ENCODE measurements at regions not wholly inside any gene's neighbourhood (a gene's known extent, or its start where the extent isn't known, plus 50 kb on each side); places are given as distances from the start of the nearest gene placed in this dataset.

DNA sequence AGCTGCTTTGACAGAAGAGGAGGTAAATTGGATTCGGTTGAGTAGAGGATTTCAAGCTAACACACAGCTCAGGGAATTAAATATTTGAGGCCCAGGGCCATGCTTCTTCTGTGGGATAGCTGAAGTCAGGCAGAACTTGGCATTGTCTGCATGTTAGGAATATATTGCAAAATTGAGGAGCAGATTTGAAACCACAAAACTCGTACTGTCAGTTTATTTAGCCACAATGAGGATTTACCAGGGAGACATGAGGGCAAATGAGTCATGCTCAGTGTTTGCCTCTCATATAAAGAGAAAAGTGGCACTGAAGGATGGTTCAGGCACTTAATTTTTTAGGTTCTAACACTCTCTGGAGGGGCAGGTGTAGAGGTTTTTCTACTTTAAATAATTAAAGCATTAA lies 83.0 kb upstream of the PRLR start:
- Histone ChIP-seq H3K27me3 (no peaks in the 10 kb centered on the region), H3K9me3 (no peaks in the 10 kb centered on the region), H3K4me1 (no peaks in the 10 kb centered on the region), H3K27ac (no peak overlapping the region), H3K4me3 (no peak overlapping the region), H3K36me3 (no peaks in the 10 kb centered on the region)
- DNase-seq, result no peak
- TF ChIP-seq, protein P1, sequence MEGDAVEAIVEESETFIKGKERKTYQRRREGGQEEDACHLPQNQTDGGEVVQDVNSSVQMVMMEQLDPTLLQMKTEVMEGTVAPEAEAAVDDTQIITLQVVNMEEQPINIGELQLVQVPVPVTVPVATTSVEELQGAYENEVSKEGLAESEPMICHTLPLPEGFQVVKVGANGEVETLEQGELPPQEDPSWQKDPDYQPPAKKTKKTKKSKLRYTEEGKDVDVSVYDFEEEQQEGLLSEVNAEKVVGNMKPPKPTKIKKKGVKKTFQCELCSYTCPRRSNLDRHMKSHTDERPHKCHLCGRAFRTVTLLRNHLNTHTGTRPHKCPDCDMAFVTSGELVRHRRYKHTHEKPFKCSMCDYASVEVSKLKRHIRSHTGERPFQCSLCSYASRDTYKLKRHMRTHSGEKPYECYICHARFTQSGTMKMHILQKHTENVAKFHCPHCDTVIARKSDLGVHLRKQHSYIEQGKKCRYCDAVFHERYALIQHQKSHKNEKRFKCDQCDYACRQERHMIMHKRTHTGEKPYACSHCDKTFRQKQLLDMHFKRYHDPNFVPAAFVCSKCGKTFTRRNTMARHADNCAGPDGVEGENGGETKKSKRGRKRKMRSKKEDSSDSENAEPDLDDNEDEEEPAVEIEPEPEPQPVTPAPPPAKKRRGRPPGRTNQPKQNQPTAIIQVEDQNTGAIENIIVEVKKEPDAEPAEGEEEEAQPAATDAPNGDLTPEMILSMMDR (IDR thresholded peaks at IDR 0.05), result no peak
- no peak for TF ChIP-seq POLR2A (IDR thresholded peaks at IDR 0.05)

DNA sequence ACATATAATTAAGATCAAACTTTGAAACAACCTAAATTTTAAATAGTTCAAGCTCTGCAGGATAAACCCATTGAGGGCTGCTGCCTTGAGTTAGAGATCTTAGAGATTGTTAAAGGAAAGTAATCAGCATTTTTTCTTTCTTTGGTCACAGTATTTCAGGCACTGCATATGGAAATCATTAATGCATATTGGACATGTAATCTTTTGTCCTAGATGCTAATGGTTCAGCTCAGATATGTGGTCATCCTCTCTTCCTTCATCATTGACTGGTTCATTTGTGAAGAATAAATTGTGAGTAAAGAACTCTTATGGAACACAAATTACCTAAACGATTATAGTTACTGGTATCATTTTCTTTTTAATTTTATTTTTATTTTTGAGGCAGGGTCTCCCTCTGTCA lies 82.0 kb upstream of the PRLR start:
- Histone ChIP-seq H3K27ac (no peak overlapping the region), H3K4me1 (no peaks in the 10 kb centered on the region), H3K9me3 (no peaks in the 10 kb centered on the region), H3K4me3 (no peak overlapping the region), H3K27me3 (no peaks in the 10 kb centered on the region), H3K36me3 (no peaks in the 10 kb centered on the region)
- no peak for DNase-seq
- no peak for TF ChIP-seq POLR2A (IDR thresholded peaks at IDR 0.05)
- TF ChIP-seq, protein P1 (IDR thresholded peaks at IDR 0.05), result no peak

DNA sequence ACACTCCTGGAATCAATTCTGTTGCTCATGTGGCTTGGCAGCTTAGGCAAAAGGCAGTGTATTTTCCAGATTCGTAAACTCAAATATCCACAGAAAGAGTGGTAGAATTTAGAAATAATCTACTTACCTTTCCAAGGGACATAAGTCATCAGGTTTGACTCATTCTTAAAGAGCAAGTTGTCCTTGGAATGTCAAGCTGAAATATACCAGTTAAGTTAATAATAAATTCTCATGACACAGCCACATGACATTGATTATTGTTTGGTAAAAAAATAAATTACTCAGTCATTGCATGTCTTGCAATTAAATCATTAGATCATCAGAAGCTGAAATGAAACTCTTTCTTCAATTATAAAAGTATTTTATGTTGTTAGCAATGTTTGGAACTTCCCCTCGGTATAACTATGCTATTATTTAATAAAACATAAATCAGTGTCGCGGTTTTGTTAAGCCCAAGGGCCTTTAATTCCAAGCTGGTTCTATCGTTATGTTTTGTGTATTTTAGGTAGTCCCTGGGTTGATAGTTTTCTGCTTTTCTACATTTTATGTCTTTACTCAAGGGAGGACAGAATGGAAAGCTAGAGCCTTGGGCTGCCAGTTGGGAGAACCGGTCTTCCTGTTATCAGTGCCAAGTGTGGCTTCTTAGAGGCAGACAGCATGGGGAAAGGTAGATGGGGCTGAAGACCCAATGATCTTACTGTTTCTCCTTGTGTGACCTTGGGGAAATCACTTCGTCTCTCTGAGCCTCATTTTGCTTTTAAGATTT lies 79.3 kb upstream of the PRLR start:
- no peak for TF ChIP-seq POLR2A (IDR thresholded peaks at IDR 0.05)
- TF ChIP-seq, protein P1 (IDR thresholded peaks at IDR 0.05), result no peak
- no peak for DNase-seq
- no peaks in the 10 kb centered on the region for H3K36me3 ChIP-seq
- no peaks in the 10 kb centered on the region for H3K9me3 ChIP-seq
- no peak overlapping the region for H3K27ac ChIP-seq
- no peaks in the 10 kb centered on the region for H3K4me1 ChIP-seq
- H3K4me3 ChIP-seq, result no peak overlapping the region
- H3K27me3 ChIP-seq, result no peaks in the 10 kb centered on the region

DNA sequence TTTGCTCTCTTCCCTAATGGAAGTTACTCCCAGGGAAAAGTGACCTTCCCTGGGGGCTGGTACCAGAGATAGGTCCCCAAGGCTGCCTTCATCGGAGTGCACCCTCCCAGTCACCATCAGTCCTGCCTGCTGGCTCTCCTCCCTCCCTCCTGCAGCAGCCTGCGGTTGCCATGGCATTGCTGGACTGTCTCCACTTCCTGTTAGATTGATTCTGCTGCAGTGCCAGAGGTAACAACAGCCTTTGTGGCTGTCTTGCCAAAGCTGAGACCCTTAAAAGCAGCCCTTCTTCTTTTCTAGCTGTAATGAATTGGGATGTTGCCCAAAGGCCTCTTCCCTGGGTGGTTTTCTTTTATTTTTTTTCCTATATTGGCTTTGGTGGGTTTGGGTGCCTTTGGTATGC lies 78.1 kb upstream of the PRLR start:
- H3K9me3 ChIP-seq, result no peaks in the 10 kb centered on the region

DNA sequence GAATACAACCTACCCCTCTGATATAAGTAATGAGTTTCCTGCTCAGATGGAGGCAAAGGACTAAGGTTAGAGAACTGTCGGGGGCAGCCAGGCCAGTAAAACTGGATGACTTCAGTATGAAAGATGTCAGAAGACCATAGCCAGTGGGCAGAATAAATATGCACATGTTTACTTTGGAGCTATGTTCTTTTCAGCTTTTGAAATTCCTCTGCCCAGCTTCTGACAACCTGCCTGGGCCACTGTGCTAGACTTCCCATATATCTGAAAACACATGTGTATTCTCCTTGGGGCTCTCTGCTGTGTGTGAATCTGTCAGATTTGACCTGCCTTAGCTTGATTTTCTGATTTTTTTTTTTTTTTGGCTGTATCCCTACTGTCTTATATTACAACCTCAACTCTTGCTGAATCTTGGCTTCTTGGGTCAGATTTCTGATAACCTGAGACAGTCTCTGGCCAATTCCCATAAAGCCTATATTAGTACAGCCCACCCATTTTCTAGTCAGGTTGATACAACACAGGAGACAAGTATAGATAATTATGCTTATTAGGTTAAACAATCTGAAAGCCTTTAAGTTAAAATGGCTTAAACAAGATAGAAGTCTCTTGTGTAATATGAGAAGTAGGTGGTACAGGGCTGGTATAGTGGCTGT lies 76.6 kb upstream of the PRLR start:
- H3K36me3 ChIP-seq, result no peaks in the 10 kb centered on the region
- H3K4me3 ChIP-seq, result no peak overlapping the region
- H3K4me1 ChIP-seq, result no peaks in the 10 kb centered on the region
- no peaks in the 10 kb centered on the region for H3K27me3 ChIP-seq
- no peak for TF ChIP-seq POLR2A (IDR thresholded peaks at IDR 0.05)
- TF ChIP-seq, protein P1 (IDR thresholded peaks at IDR 0.05), result no peak
- no peak overlapping the region for H3K27ac ChIP-seq
- no peak for DNase-seq
- no peaks in the 10 kb centered on the region for H3K9me3 ChIP-seq

More for the DNA sequence above, 78.1 kb upstream of the PRLR start:
- no peak for TF ChIP-seq POLR2A (IDR thresholded peaks at IDR 0.05)
- TF ChIP-seq, protein P1 (IDR thresholded peaks at IDR 0.05), result no peak
- Histone ChIP-seq H3K4me1 (no peaks in the 10 kb centered on the region), H3K27me3 (no peaks in the 10 kb centered on the region), H3K36me3 (no peaks in the 10 kb centered on the region), H3K4me3 (no peak overlapping the region), H3K27ac (no peak overlapping the region)
- no peak for DNase-seq

Measured in Peyer's patch (tissue), 4 donors.